Osteocyte (in vitro differentiated cells): ENCODE measurements at regions not wholly inside any gene's neighbourhood (a gene's known extent, or its start where the extent isn't known, plus 50 kb on each side); places are given as distances from the start of the nearest gene placed in this dataset.

Experiments
- DNase-seq: peaks from one replicate; pipeline ENCODE4 v3.0.0; 2021; ENCODE audit warnings: mixed read lengths; ENCODE audit not compliant: unreplicated experiment; ENCODE audit errors: extremely low spot score
- H3K27ac Mint-ChIP-seq: one replicate; pipeline ENCODE4 v1.8.0; 2021; ENCODE audit warnings: mild to moderate bottlenecking, mixed read lengths; ENCODE audit not compliant: unreplicated experiment
- H3K27me3 Mint-ChIP-seq: one replicate; pipeline ENCODE4 v1.8.0; 2021; ENCODE audit warnings: mixed read lengths; ENCODE audit not compliant: unreplicated experiment
- H3K36me3 Mint-ChIP-seq: one replicate; pipeline ENCODE4 v1.8.0; 2021; ENCODE audit warnings: mixed read lengths; ENCODE audit not compliant: unreplicated experiment
- H3K4me1 Mint-ChIP-seq: one replicate; pipeline ENCODE4 v1.8.0; 2021; ENCODE audit warnings: mixed read lengths; ENCODE audit not compliant: unreplicated experiment
- H3K4me3 Mint-ChIP-seq: one replicate; pipeline ENCODE4 v1.8.0; 2021; ENCODE audit warnings: mild to moderate bottlenecking, moderate library complexity, mixed read lengths; ENCODE audit not compliant: unreplicated experiment
- H3K9me3 Mint-ChIP-seq: one replicate; pipeline ENCODE4 v1.8.0; 2021; ENCODE audit warnings: mixed read lengths; ENCODE audit not compliant: unreplicated experiment
- CTCF ChIP-seq: fragments of 200-600 bp; sonication (generic); IDR thresholded peaks from 2 replicates; pipeline ENCODE4 v1.5.0; 2021; ENCODE audit warnings: antibody characterized with exemption, mild to moderate bottlenecking, moderate library complexity

- Mint-ChIP-seq H3K27me3 (peaks cover 4% of the 10 kb centered on the region), H3K9me3 (peaks cover 3% of the 10 kb centered on the region), H3K4me3 (no peak overlapping the region), H3K4me1 (no peaks in the 10 kb centered on the region), H3K27ac (no peak overlapping the region), H3K36me3 (no peaks in the 10 kb centered on the region)
- no peak for TF ChIP-seq CTCF
- DNase-seq, result no peak
Measured at GRCh38 chrX:11836284-11836683, 78.2 kb downstream of the MSL3 start.

- DNase-seq, result no peak
- TF ChIP-seq CTCF, result no peak
- peaks cover 3% of the 10 kb centered on the region for H3K9me3 Mint-ChIP-seq
- H3K27ac Mint-ChIP-seq, result no peak overlapping the region
- H3K27me3 Mint-ChIP-seq, result peaks cover 4% of the 10 kb centered on the region
- no peak overlapping the region for H3K4me3 Mint-ChIP-seq
- H3K4me1 Mint-ChIP-seq, result no peaks in the 10 kb centered on the region
- H3K36me3 Mint-ChIP-seq, result no peaks in the 10 kb centered on the region
Measured at GRCh38 chrX:11837437-11837836, 79.4 kb downstream of the MSL3 start.

- H3K27ac Mint-ChIP-seq, result no peak overlapping the region
Measured at GRCh38 chrX:11864171-11864570, 106.1 kb downstream of the MSL3 start.

GRCh38 chrX:11867610-11868345 is 109.7 kb downstream of the MSL3 start:
- DNase-seq, result no peak
- no peak overlapping the region for H3K27ac Mint-ChIP-seq
- no peak for TF ChIP-seq CTCF
- H3K36me3 Mint-ChIP-seq, result no peaks in the 10 kb centered on the region
- H3K9me3 Mint-ChIP-seq, result no peaks in the 10 kb centered on the region
- no peaks in the 10 kb centered on the region for H3K27me3 Mint-ChIP-seq
- H3K4me3 Mint-ChIP-seq, result no peak overlapping the region
- H3K4me1 Mint-ChIP-seq, result no peaks in the 10 kb centered on the region

More at GRCh38 chrX:11864171-11864570, 106.1 kb downstream of the MSL3 start:
- H3K4me3 Mint-ChIP-seq, result no peak overlapping the region
- DNase-seq, result no peak
- TF ChIP-seq CTCF, result no peak
- H3K4me1 Mint-ChIP-seq, result no peaks in the 10 kb centered on the region
- H3K27me3 Mint-ChIP-seq, result no peaks in the 10 kb centered on the region
- H3K36me3 Mint-ChIP-seq, result no peaks in the 10 kb centered on the region
- H3K9me3 Mint-ChIP-seq, result no peaks in the 10 kb centered on the region

- DNase-seq, result no peak
- Mint-ChIP-seq H3K27ac (no peak overlapping the region), H3K4me1 (no peaks in the 10 kb centered on the region), H3K27me3 (no peaks in the 10 kb centered on the region), H3K36me3 (no peaks in the 10 kb centered on the region), H3K9me3 (no peaks in the 10 kb centered on the region), H3K4me3 (no peak overlapping the region)
- TF ChIP-seq CTCF, result no peak
Measured at GRCh38 chrX:11870789-11871188, 112.8 kb downstream of the MSL3 start.
